NOMO-1 treated with DMSO at 0.1 percent for 48 hours (cell line): ENCODE measurements at regions not wholly inside any gene's neighbourhood (a gene's known extent, or its start where the extent isn't known, plus 50 kb on each side); places are given as distances from the start of the nearest gene placed in this dataset.

Experiments
- DNase-seq: peaks from one replicate; lab custom pipeline; 2025; ENCODE audit not compliant: unreplicated experiment; lab: John Stamatoyannopoulos, UW

DNA sequence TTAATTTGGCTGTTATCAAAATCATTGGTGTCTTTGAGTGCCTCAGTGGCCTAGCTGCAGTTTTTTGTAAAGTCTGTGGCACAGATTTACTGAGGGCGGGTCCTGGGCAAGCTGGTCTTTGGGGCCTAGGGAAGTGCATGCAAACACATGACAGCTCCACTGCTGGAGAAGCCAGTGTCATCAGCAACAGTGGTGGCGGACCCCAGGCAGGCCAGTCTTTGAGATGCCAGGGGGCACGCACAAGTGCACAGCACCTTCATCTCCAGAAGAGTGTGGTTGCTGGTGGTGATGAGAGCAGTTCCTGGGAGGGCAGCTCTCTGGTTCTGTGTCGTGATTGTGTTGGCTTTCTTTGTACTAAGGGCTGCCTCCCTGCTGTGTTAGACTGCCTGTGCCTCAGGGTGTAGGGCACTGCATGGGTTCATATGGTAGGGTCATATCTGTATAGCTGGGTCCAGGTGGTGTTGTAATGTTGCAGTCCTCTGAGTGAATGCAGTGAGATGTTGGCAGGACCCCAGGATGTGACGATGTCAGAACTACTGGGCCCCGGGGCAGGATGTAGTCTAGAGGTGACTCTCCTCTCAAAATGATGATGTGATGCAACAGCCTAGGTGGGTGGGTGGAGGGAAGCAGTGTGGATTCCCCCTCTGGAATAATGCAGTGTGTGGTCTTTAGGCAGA is 646.7 kb upstream of the CDH2 start:
- no peak for DNase-seq

DNA sequence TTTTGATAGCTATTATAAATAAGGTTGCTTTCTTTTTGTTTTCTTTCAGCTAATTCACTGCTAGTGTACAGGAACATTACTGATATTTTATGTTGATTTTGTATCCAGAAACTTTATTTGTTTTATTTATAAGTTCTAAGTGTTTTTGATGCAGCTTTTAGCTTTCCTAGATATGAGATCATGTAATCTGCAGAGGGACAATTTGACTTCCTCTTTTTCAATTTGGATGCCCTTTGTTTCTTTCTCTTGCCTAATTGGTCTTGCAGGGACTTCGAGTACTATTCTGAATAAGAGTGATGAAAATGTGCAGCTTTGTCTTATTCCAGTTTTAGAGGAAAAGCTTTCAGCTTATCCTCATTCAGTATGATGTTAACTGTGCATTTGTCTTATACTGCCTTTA is 643.4 kb upstream of the CDH2 start:
- DNase-seq, result peak; percentile 1

GRCh38 chr18:28816155-28816554 is 639.2 kb upstream of the CDH2 start:
- no peak for DNase-seq

GRCh38 chr18:28814365-28814764 is 637.4 kb upstream of the CDH2 start:
- no peak for DNase-seq

DNA sequence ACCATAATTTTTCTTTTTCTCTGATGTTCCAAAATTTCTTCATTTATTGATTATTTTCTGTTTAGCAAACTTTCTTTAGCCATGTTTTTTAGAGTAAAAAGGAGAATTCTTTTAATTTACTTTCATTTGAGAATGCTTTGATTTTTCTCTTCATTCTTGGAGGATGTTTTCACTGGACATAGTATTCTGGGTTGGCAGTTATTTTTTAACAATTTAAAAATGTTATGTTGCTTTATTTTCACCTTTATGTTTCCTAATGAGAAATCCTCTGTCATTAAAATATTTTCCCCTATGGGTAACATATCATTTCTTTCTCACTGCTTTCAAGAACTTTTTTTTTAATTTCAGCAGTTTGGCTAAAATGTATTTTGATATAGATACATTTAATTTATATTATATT is 631.4 kb upstream of the CDH2 start:
- no peak for DNase-seq

- no peak for DNase-seq
These were observed 628.6 kb upstream of the CDH2 start for GRCh38 chr18:28805491-28805890.

- peak; percentile 0 for DNase-seq
These were observed 627.7 kb upstream of the CDH2 start for GRCh38 chr18:28804512-28805202.

- DNase-seq, result no peak
These were observed 625.6 kb upstream of the CDH2 start for GRCh38 chr18:28802546-28802945.

DNA sequence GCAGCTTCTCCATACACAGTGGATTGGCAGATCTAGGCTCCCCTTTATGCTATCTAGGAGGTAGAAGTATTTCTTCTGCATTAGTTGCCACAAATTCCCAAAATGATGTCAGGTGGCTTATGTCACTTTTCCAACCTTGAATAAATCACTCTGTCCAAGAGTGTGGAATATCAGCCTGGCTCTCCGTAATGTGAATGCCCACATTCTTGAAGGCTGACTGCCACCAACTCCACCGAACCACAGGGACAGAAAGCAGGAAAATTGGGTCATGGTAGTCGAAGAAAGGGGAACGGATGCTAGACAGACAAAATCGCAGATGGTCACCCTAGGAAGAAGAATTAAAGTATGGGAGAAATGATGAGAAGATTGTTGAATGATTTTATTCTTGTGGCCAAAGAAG is 624.9 kb upstream of the CDH2 start:
- no peak for DNase-seq

- no peak for DNase-seq
These were observed 617.7 kb upstream of the CDH2 start for GRCh38 chr18:28794459-28795245.

DNA sequence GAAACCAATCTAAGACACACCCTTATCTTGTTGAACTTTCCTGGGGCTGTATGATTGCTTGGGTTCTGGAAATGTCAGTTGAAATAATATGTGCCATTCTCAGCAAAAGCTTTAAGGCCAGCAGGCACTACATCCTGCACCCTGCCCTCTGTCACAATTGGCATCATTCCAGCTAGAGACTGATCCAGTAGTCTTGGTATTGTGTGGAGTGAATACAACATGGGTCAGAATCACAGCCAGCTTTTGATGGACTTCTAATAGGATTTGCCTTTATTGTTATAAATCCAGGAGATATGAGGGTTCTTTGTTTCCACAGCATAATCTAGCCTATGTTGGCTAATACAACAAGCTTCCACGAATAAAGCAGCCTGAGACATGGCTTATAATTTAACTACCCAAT is 617.0 kb upstream of the CDH2 start:
- no peak for DNase-seq

- no peak for DNase-seq
These were observed 615.6 kb upstream of the CDH2 start for GRCh38 chr18:28792404-28793086.

DNA sequence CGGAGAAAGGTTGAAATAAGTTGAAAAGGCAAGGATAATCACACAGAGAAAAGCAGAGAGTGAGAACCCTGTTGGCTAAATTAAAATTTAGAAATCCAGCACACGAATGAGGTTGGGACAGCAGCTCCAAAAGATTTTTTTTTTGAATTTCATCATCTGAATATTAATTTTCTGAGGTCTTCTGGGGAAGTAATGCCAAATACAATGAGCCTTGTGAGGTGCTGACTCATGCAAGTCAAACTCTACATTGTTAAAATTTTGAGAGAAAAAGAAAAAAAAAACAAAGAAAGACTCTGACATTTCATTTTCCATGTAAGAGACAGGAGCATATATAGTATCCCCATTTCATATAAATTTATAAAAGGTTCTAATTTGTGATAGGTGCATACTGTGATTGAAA is 614.2 kb upstream of the CDH2 start:
- no peak for DNase-seq

- DNase-seq, result no peak
These were observed 612.6 kb upstream of the CDH2 start for GRCh38 chr18:28789502-28789901.

- no peak for DNase-seq
These were observed 610.0 kb upstream of the CDH2 start for GRCh38 chr18:28786926-28787325.

DNA sequence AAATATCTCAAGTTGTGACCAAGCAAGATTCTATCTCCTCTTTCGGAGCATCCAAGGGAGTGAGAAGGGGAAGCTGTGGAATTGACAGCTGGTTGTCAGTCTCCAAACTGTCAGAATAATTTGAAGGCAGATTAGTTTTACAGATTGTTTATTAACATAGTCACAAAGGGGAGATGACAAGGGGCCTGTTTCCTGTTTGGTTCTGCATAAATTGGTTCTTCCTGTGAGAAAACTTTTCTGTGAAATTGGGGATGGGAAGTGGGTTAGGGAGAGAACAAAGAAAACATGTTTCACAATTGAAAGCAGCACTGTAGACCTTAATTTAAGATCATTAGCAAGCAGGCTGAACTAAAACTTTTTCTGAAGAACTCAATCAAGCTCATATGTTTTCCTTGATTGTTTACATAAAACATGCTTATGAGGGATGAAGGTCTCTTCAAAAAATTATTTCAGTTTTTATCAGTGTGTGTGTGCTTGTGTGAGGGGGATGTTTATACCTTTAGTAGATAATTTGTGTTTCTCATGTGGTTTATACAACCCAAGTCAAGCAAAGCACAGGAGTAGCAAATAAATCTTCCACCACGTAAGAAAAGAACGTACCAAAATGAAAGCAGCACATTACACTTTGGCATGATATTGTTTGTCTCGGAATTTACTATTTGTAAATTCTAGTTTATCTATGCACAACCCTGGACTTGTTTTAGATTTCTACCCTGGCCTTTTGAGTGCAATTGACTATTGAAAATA is 604.9 kb upstream of the CDH2 start:
- DNase-seq, result no peak

DNA sequence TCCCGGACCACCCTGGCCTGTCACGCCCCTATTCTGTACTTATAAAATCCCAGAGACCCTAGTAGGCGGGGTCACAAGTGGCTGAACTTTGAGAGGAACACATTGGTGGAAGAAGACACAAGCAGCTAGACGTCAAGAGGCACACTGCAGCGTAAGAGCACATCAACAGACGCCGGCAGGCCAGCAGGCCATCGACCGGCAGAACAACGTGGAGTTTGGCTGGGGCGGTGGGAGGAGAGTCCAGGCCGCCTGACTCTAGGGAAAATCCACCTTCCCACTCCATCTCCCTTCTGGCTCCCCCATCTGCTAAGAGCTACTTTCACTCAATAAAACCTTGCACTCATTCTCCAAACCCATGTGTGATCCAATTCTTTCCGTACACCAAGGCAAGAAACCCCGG is 601.8 kb upstream of the CDH2 start:
- DNase-seq, result no peak

GRCh38 chr18:28777756-28778155 is 600.8 kb upstream of the CDH2 start:
- DNase-seq, result no peak

DNA sequence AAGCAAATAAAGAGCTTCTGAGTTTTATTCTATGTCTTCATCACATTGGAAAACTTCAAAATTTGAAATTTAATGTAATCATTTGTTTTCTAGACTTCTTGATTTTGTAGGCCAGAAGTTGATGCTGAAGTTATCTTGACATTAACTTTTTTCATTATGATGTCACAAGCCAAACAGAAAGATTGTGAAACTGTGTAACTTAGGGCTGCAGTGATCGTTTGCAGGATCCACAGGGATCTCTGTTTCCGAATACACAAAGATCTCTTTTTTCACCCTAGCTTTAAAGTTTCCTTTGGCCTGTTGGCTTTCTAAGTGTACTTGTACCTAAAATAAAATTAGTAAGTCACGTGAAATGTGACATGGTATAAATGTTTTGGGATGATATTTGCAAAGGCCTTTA is 594.9 kb upstream of the CDH2 start:
- DNase-seq, result no peak

- DNase-seq, result no peak
These were observed 592.1 kb upstream of the CDH2 start for GRCh38 chr18:28768791-28769768.
